ENCODE measurements at regions not wholly inside any gene's neighbourhood (a gene's known extent, or its start where the extent isn't known, plus 50 kb on each side); places are given as distances from the start of the nearest gene placed in this dataset.
A peak's percentile ranks its signal among the peaks of the same experiment; 100 is the strongest.

GRCh38 chr12:124686370-124687173 is 119.2 kb upstream of the NCOR2 start:
- peaks cover 3 to 5% (median 4%) of the 10 kb centered on the region in 11 experiments; a peak in 20 of 22 replicates for H3K9me3 ChIP-seq (replicated peaks in 1 of 11)
- H3K4me1 ChIP-seq = peaks cover 80 to 91% (median 87%) of the 10 kb centered on the region in 10 experiments
- peak overlapping the region; percentile 66 to 95 (median 83) for H3K4me2 ChIP-seq
- H4K20me1 ChIP-seq = no peaks in the 10 kb centered on the region
- peak overlapping the region in 4 of 11 experiments; percentile 61 to 75 (median 64); a peak in 9 of 22 replicates for H3K9ac ChIP-seq
- no peak for TF ChIP-seq Cebpa-rat (IDR thresholded peaks at IDR 0.05)
- no peaks in the 10 kb centered on the region for H3K27me3 ChIP-seq
- no peaks in the 10 kb centered on the region for H3K36me3 ChIP-seq
- peak overlapping the region in 9 of 11 experiments; percentile 52 to 84 (median 76); a peak in 14 of 22 replicates for H3K27ac ChIP-seq
- H3K4me3 ChIP-seq = no peak overlapping the region

- peak overlapping the region; percentile 9 to 95 (median 83); a peak in 21 of 22 replicates for H3K4me2 ChIP-seq
- H3K27me3 ChIP-seq = no peaks in the 10 kb centered on the region
- peaks cover 87 to 98% (median 94%) of the 10 kb centered on the region in 10 experiments for H3K4me1 ChIP-seq
- no peaks in the 10 kb centered on the region for H4K20me1 ChIP-seq
- H3K36me3 ChIP-seq = no peaks in the 10 kb centered on the region
- TF ChIP-seq Cebpa-rat (IDR thresholded peaks at IDR 0.05) = no peak
- no peaks in the 10 kb centered on the region; a peak in 1 of 22 replicates for H3K9me3 ChIP-seq (replicated peaks in 1 of 11)
- 0 out of 22 replicates have a peak overlapping the region, but pooled peaks of 1 of the 11 experiments have one; percentile 30 for H3K9ac ChIP-seq
- peak overlapping the region in 5 of 11 experiments; percentile 2 to 84 (median 76); a peak in 7 of 22 replicates for H3K27ac ChIP-seq
- no peak overlapping the region for H3K4me3 ChIP-seq
These were observed 118.4 kb upstream of the NCOR2 start for GRCh38 chr12:124685689-124686369.

GRCh38 chr12:124684971-124685688 is 117.7 kb upstream of the NCOR2 start:
- peaks cover 91 to 100% (median 97%) of the 10 kb centered on the region in 10 experiments for H3K4me1 ChIP-seq
- H3K27ac ChIP-seq = peak overlapping the region in 6 of 11 experiments; percentile 17 to 77 (median 32); a peak in 9 of 22 replicates
- no peaks in the 10 kb centered on the region for H3K27me3 ChIP-seq
- H3K36me3 ChIP-seq = no peaks in the 10 kb centered on the region
- H3K9me3 ChIP-seq (replicated peaks in 1 of 11) = no peaks in the 10 kb centered on the region; a peak in 1 of 22 replicates
- H3K4me2 ChIP-seq = peak overlapping the region; percentile 9 to 95 (median 83)
- TF ChIP-seq Cebpa-rat (IDR thresholded peaks at IDR 0.05) = no peak
- no peak overlapping the region for H3K4me3 ChIP-seq
- peak overlapping the region in 1 of 11 experiments; percentile 17; a peak in 1 of 22 replicates for H3K9ac ChIP-seq
- no peaks in the 10 kb centered on the region for H4K20me1 ChIP-seq

GRCh38 chr12:124684496-124684895 is 117.1 kb upstream of the NCOR2 start:
- Histone ChIP-seq H3K9ac (peak overlapping the region in 1 of 11 experiments; percentile 17; a peak in 1 of 22 replicates), H4K20me1 (no peaks in the 10 kb centered on the region), H3K4me3 (no peak overlapping the region), H3K9me3 (replicated peaks in 1 of 11) (no peaks in the 10 kb centered on the region; a peak in 1 of 22 replicates), H3K27ac (peak overlapping the region in 6 of 11 experiments; percentile 17 to 77 (median 32); a peak in 8 of 22 replicates), H3K4me1 (peaks cover 91 to 100% (median 97%) of the 10 kb centered on the region in 10 experiments), H3K27me3 (no peaks in the 10 kb centered on the region), H3K36me3 (no peaks in the 10 kb centered on the region), H3K4me2 (peak overlapping the region; percentile 9 to 95 (median 83); a peak in 20 of 22 replicates)
- no peak for TF ChIP-seq Cebpa-rat (IDR thresholded peaks at IDR 0.05)

GRCh38 chr12:124683152-124684124 is 116.0 kb upstream of the NCOR2 start:
- Histone ChIP-seq H3K4me3 (no peak overlapping the region), H3K9ac (0 out of 22 replicates have a peak overlapping the region, but pooled peaks of 2 of the 11 experiments have one; percentile 7 to 12), H3K9me3 (replicated peaks in 1 of 11) (no peaks in the 10 kb centered on the region; a peak in 1 of 22 replicates), H3K27me3 (no peaks in the 10 kb centered on the region), H4K20me1 (no peaks in the 10 kb centered on the region), H3K36me3 (no peaks in the 10 kb centered on the region), H3K4me1 (peaks cover 91 to 100% (median 97%) of the 10 kb centered on the region in 10 experiments), H3K27ac (peak overlapping the region in 4 of 11 experiments; percentile 14 to 76 (median 29); a peak in 6 of 22 replicates), H3K4me2 (peak overlapping the region; percentile 6 to 95 (median 81); a peak in 15 of 22 replicates)
- TF ChIP-seq Cebpa-rat (IDR thresholded peaks at IDR 0.05) = no peak

- Histone ChIP-seq H3K36me3 (no peaks in the 10 kb centered on the region), H3K4me3 (no peak overlapping the region), H3K9me3 (replicated peaks in 1 of 11) (no peaks in the 10 kb centered on the region; a peak in 1 of 22 replicates), H3K4me2 (peak overlapping the region; percentile 71 to 95 (median 81)), H3K27ac (peak overlapping the region in 10 of 11 experiments; percentile 39 to 77 (median 64); a peak in 19 of 22 replicates), H3K27me3 (no peaks in the 10 kb centered on the region), H3K9ac (peak overlapping the region in 7 of 11 experiments; percentile 15 to 59 (median 45); a peak in 9 of 22 replicates), H3K4me1 (peaks cover 91 to 100% (median 97%) of the 10 kb centered on the region in 10 experiments), H4K20me1 (no peaks in the 10 kb centered on the region)
- no peak for TF ChIP-seq Cebpa-rat (IDR thresholded peaks at IDR 0.05)
These were observed 115.2 kb upstream of the NCOR2 start for GRCh38 chr12:124682425-124683151.
